ENCODE measurements at regions not wholly inside any gene's neighbourhood (a gene's known extent, or its start where the extent isn't known, plus 50 kb on each side); places are given as distances from the start of the nearest gene placed in this dataset.

GRCh38 chr10:71902351-71902750 is 51.3 kb upstream of the PSAP start:
- Histone ChIP-seq H3K14ac (ENCODE audit: insufficient read length) (no peak overlapping the region), H2BK15ac (ENCODE audit: low read length) (no peak overlapping the region), H3K56ac (replicated peaks; ENCODE audit: insufficient read length, low read depth, low read length) (no peak overlapping the region), H3K27ac (ENCODE audit: low read depth, low read length) (no peak overlapping the region), H4K20me1 (replicated peaks in 1 of 2; ENCODE audit: control insufficient read depth in 1 of 2, insufficient read depth in 2 of 2, low read length in 2 of 2) (no peaks in the 10 kb centered on the region), H3K4me2 (ENCODE audit: insufficient read depth in 1 of 2, low read depth in 2 of 2, low read length in 2 of 2) (no peak overlapping the region), H4K8ac (ENCODE audit: extremely low read depth, insufficient read depth, low read length) (peak overlapping the region; percentile 3; the same call in 1 of the 2 replicates), H3K4ac (replicated peaks; ENCODE audit: insufficient read length, low read depth, low read length) (no peak overlapping the region), H4K5ac (ENCODE audit: insufficient read length, low read depth, low read length) (no peak overlapping the region), H2BK12ac (ENCODE audit: low read depth, low read length) (no peak overlapping the region), H3K79me1 (ENCODE audit: low read depth, low read length) (no peaks in the 10 kb centered on the region), H2AFZ (ENCODE audit: low read length) (no peak overlapping the region), H2BK20ac (ENCODE audit: low read length) (no peak overlapping the region), H3K9me3 (ENCODE audit: insufficient read depth in 2 of 2, low read depth in 1 of 2, low read length in 1 of 2) (no peaks in the 10 kb centered on the region), H3K18ac (ENCODE audit: extremely low read depth, low read length) (no peak overlapping the region), H3K36me3 (ENCODE audit: control insufficient read depth in 2 of 4, insufficient read depth in 4 of 4, low read length in 3 of 4) (no peaks in the 10 kb centered on the region), H3K23ac (ENCODE audit: insufficient read length) (no peak overlapping the region), H3K4me3 (ENCODE audit: extremely low read depth in 1 of 4, insufficient read depth in 2 of 4, low read depth in 3 of 4, low read length in 4 of 4) (no peak overlapping the region), H3K9ac (replicated peaks in 1 of 4; ENCODE audit: extremely low read depth in 1 of 4, low read depth in 3 of 4, low read length in 3 of 4) (no peak overlapping the region), H3K4me1 (replicated peaks in 1 of 4; ENCODE audit: control insufficient read depth in 3 of 4, insufficient read depth in 4 of 4, low read length in 3 of 4) (no peaks in the 10 kb centered on the region), H4K91ac (replicated peaks; ENCODE audit: insufficient read length, low read length) (no peak overlapping the region), H3K27me3 (replicated peaks in 1 of 4; ENCODE audit: control insufficient read depth in 3 of 4, extremely low read depth in 1 of 4, insufficient read depth in 3 of 4, low read length in 3 of 4) (no peaks in the 10 kb centered on the region), H3K79me2 (ENCODE audit: control insufficient read depth in 1 of 2, insufficient read depth in 2 of 2, low read length in 2 of 2) (no peaks in the 10 kb centered on the region), H2AK5ac (ENCODE audit: low read depth, low read length) (no peak overlapping the region), H2BK5ac (ENCODE audit: low read depth, low read length) (no peak overlapping the region), H2BK120ac (replicated peaks; ENCODE audit: low read depth, low read length) (no peak overlapping the region), H3K23me2 (ENCODE audit: low read depth, low read length) (no peaks in the 10 kb centered on the region)
- 91% methylated on average over 6 of the region's 6 CpGs; no CpG with 5 or more reads in 1 of the 2 experiments for WGBS, 2 experiments (ENCODE audit: extremely low coverage in 1 of 2, insufficient coverage in 1 of 2, insufficient read length in 1 of 2, insufficient replicate concordance in 2 of 2, low coverage in 1 of 2, low lambda C conversion rate in 2 of 2, missing lambda C conversion rate in 1 of 2)
- ChIA-PET POLR2A (ENCODE audit: partially characterized antibody) (interaction anchor here (1.0 kb wide), 1 partner anchor 385 kb away, joined by 3 read pairs; no protein-coding TSS in a partner anchor), CTCF (ENCODE audit: partially characterized antibody) (interaction anchor here (0.6 to 4.9 kb wide), 8 partner anchors 9 to 335 kb away, joined by 3 to 35 read pairs (median 4); no protein-coding TSS in a partner anchor)
- DNase-seq (ENCODE audit: low read depth in 1 of 2, low spot score in 2 of 2) (no peak), FAIRE-seq (no peak)
- TF ChIP-seq BCL11A (IDR thresholded peaks at IDR 0.05; ENCODE audit: low read depth in 2 of 2, low read length in 2 of 2) = no peak
- no peak for TF ChIP-seq TAF1 (IDR thresholded peaks at IDR 0.05; ENCODE audit: low read depth, low read length)
- no peak for TF ChIP-seq TEAD4 (IDR thresholded peaks at IDR 0.05; ENCODE audit: low read depth, low read length)
- TF ChIP-seq MAX (IDR thresholded peaks at IDR 0.05) = no peak
- no peak for TF ChIP-seq CEBPB (IDR thresholded peaks at IDR 0.05; ENCODE audit: low read depth, low read length)
- TF ChIP-seq JUN (IDR thresholded peaks at IDR 0.05; ENCODE audit: low read depth, low read length) = no peak
- TF ChIP-seq CREB1 (IDR thresholded peaks at IDR 0.05) = no peak
- no peak for TF ChIP-seq ATF3 (IDR thresholded peaks at IDR 0.05; ENCODE audit: insufficient read depth, low read depth, low read length)
- no peak for TF ChIP-seq TCF12 (IDR thresholded peaks at IDR 0.05; ENCODE audit: low read depth, low read length)
- TF ChIP-seq E2F6 (IDR thresholded peaks at IDR 0.05) = no peak
- TF ChIP-seq ASH2L (IDR thresholded peaks at IDR 0.05; ENCODE audit: low read length) = no peak
- no peak for TF ChIP-seq EZH2 (IDR thresholded peaks at IDR 0.05; ENCODE audit: low read depth, low read length, severe bottlenecking)

All from H1 (cell line).